Activated T-cell treated with anti-CD3 and anti-CD28 coated beads for 24 hours (primary cell): ENCODE measurements at regions not wholly inside any gene's neighbourhood (a gene's known extent, or its start where the extent isn't known, plus 50 kb on each side); places are given as distances from the start of the nearest gene placed in this dataset.

Experiments
- DNase-seq: peaks from one replicate; pipeline ENCODE4 v3.0.0-alpha.2; 2020; ENCODE audit warnings: low read depth

DNA sequence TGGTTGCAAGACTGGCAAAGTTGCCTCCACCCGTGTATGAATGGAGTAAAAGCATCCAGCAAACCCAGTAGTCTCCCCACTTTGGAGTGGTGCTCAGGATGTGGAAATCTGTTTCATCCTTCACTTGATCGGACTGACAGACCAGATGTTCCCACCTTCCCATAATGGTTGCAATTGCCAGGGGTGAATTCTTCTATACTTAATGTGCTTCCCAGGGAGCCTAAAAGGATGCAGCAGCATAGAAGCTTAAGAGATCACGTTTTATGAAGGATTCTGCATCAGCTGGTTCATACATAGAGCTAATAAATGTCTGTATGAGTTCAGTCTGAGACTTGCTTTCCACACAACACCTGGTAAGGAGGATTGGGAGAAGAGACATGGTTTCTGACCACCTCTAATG is 198.8 kb upstream of the S1PR3 start:
- DNase-seq = no peak

DNA sequence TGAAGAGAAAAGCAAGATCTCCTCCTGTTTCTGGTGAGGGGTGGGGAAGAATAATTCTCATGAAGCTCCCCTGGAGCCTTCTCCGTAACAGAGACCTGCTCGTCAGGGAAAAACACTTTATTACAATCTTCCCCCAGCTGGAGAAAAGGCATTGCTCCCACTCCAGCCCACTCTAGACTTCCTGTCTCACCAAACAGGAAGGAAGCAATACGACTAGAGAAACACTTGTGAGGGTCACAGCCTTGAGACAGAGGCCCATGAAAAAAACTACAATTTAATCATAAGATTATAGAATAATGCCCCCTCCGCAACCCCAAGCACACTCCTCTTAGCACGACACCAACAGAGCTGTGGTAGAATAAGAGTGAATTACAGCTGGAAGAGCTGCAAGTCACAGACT is 197.2 kb upstream of the S1PR3 start:
- DNase-seq = no peak

DNA sequence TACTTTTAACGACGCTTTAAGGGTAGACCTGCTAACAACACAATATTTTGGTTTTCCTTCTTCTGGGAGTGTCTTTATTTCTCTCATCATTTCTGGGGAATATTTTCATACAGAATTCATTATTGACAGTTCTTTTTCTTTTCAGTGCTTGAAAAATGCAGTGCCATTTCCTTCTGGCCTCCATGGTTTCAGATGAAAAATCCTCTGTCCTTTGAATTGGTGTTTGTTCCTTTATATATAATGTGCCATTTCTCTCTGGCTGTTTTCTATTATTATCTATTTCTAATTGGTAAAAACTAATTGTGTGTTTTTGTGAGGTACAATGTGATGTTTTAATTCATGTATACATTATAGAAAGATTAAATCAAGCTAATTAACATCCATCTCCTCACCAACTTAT is 194.3 kb upstream of the S1PR3 start:
- no peak for DNase-seq

GRCh38 chr9:88798476-88798875 is 192.8 kb upstream of the S1PR3 start:
- no peak for DNase-seq

DNA sequence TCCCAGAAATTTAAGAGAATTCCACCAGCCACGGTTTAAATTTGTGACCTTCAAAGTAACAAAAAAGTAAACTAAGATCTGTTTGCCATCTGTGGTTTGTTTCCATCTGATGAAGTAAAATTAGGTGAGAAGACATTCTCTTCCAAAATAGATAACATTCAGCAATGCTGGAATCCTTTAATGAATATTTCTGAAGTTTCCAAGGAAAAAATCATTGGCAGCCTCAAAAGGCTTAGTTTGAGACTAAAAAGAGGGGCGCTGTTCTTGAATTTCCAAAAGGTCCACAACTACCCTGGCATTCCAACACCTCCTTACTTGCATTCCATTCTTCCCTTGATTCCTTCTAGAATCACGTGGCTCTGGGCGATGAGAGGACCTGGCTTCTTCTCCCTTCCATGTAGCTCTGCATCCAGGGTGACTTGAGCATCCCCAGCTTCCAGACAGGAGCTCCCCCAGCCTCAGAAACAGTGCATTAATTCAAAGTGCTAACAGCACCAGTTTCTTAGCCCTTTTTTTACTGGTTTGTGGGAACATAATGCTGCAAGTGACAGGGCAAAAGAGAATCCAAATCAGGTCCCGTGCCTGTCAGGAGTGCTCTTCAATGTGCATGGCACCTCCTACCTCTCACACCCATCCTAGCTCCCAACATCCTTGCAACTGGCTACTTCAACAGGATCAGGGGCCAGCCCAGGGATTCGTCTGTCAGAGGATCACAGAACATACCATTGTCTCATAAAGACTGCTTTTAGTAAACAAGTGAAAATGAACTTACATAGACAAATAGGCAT is 191.5 kb upstream of the S1PR3 start:
- no peak for DNase-seq

GRCh38 chr9:88800329-88800682 is 191.0 kb upstream of the S1PR3 start:
- DNase-seq = no peak

DNA sequence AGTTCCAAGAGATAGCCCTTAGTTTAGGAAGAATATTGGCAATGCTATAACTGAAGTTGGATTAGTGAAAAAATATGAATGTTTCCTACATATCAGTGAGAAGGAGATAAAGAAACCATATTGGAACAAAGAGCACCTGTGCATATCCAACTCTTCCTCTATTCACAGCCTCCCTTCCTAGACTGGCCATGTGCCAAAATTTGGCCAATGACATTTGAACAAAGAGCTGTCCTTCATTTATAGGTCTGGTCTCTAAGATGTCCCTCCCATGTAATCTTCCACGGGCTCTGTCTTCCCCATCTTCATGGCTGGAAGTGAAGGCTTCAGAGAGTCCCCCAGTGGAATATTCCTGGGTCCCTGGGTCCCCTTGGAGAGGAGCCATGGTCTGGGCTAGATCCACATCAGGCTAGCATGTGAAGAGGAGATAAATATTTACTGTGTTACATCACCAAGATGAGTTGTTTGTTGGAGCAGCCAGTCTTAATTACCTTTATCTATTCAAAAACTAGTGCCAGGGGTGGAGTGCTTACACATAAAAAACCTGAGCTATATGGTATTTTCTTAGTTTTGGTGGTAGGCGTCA is 190.0 kb upstream of the S1PR3 start:
- DNase-seq = no peak

- DNase-seq = no peak
These were observed 188.7 kb upstream of the S1PR3 start for GRCh38 chr9:88802533-88802932.

- DNase-seq = no peak
These were observed 187.6 kb upstream of the S1PR3 start for GRCh38 chr9:88803546-88804253.

GRCh38 chr9:88804254-88804596 is 187.0 kb upstream of the S1PR3 start:
- no peak for DNase-seq

DNA sequence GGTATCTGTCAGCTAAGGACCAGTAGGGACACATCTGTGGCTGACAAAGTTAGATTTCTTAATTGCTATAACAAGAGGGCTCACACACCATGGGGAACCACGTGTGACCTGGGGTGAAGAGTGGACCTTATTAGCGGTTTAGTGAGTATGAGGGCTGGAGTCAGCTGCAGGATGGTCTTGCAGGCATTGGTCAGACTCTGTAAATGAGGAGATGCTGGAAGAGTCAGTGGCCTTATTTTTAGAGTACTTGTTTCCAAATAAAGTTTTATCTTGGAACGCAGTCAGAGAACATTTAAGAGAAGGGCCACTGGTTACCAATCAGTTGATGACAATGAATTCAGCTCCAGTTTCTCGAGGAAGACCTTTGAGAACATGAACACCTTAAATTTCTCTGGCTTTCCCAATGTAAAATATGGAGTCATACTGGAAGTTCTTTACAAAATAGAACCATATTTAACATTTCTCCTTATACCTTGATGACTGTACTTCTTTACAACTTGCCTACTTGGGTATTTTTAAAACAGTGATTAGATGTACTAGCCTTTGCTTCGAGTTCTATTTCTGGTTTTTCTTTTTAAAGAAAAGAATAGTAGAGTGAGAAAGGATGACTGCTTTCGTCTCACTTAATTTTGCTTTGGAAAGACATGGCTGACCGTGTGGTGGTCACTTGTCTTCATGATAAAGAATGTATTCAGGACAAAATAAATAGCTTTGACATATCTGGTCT is 185.9 kb upstream of the S1PR3 start:
- DNase-seq = no peak

GRCh38 chr9:88807426-88807825 is 183.8 kb upstream of the S1PR3 start:
- no peak for DNase-seq

- DNase-seq = no peak
These were observed 183.1 kb upstream of the S1PR3 start for GRCh38 chr9:88808019-88808656.

GRCh38 chr9:88808761-88809354 is 182.4 kb upstream of the S1PR3 start:
- DNase-seq = no peak

- DNase-seq = no peak
These were observed 181.7 kb upstream of the S1PR3 start for GRCh38 chr9:88809355-88810161.

DNA sequence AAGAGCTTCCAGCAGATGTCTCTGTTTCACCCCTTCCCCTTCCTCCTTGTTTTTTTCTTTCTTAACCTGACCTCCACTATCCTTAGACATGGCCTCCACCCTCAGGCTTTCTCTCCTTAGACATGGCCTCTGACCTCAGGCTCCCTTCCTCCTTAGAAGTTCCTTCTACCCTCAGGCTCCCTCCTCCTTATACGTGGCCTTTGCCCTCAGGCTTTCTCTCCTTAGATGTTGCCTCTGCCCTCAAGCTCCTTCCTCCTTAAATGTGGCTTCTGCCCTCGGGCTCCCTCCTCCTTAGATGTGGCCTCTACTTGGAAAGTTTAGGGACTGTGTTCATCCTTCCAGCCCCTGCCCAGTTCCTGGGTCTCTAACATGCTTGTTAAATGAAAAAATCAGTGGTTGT is 180.4 kb upstream of the S1PR3 start:
- no peak for DNase-seq

GRCh38 chr9:88811511-88811910 is 179.8 kb upstream of the S1PR3 start:
- no peak for DNase-seq

GRCh38 chr9:88812938-88813637 is 178.2 kb upstream of the S1PR3 start:
- DNase-seq = no peak

- no peak for DNase-seq
These were observed 177.5 kb upstream of the S1PR3 start for GRCh38 chr9:88813638-88814209.

DNA sequence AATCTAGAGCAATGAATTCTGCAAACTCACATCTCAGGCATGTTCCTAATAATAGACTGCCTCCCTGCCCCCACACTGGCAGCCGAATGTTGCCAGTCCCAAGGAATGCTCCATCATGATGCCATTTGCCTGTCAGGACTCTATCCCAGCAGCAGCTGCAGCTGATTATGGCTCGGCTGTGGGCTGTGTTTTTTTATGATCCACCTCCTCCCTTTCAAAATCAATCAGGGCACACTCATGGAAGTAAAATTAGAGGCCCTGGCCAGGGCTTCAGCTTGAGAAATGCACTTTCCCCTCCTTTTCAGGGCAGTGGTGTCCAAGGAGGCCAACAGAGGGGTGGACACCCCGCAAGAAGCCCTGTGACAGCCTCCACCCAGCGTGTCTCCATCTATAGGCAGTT is 176.7 kb upstream of the S1PR3 start:
- DNase-seq = no peak
